ENCODE measurements at regions not wholly inside any gene's neighbourhood (a gene's known extent, or its start where the extent isn't known, plus 50 kb on each side); places are given as distances from the start of the nearest gene placed in this dataset.

DNA sequence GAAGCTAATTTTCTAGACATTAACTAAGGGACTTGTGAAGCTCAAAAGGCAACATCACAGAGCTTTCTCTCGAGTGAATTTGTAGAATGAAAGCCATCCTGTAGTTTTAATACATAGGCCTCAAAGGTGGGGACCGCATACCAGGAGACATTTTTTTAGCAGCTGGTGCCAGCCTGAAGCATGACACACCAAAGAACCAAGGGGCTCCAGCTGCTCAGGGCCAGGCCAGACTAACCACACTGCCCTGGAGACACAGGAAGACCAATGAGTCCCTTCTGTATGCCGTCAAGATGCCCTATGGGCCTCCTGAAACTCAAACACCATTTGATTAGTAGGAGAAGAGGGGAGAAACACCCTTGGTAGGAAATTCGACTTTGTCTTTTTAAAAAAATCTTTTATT lies 113.9 kb upstream of the CACNA1E start:
- no peak for DNase-seq (ENCODE audit: extremely low read depth, low read depth)

DNA sequence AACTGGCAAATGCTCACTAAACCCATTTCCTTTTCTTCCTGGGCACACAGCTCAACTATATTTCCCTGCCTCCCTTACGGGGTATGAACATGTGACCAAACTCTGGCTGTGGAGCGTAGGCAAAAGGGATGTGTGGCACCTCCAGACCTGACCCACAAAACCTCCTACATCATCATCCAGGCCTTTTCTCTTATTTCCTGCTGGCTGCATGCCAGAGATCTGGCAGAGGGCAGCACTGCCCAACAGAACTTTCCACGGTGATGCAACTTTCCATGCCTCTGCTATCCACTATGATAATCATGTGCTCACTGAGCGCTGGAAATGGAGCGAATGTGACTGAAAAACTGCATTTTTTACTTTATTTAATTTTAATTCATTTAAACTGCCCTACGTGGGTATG lies 99.6 kb upstream of the CACNA1E start:
- no peak for DNase-seq (ENCODE audit: extremely low read depth, low read depth)

DNA sequence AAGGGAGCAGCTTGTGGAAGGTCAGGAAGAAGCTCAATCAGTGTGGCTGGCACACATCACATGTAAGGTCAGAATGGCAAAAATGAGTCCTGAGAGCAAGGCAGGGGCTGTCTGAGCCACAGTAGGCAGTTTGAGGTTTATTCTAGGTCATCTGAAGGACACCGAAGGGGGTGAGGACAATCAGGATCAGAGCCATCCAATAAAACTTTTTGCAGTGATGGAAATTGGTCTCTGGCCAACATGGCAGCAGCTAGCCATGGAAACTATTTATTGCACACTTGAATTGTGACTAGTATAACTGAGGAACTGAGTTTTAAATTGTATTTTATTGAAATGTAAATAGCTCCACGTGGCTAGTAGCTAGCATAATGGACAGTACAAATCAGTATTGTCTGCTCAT lies 97.0 kb upstream of the CACNA1E start:
- no peak for DNase-seq (ENCODE audit: extremely low read depth, low read depth)

DNA sequence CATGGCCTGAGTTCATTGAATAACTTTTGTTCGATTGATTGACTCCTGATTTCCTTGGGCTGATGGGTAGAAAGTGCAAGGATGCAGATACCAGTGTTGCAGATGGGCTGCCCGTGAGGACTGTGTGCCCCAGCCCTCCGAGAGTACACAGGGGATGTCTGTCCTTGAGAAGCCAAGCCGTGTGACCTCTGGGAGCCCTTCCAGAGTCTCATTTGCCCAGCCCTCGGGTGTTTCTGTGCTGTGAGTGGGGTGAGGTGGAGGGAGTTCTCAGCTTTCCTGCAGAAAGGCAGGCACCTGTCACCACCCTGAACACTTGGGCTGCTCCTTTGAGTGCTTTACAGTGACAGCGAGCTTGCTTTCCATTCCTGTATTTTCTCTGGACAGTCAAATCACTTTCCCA lies 96.4 kb upstream of the CACNA1E start:
- DNase-seq (ENCODE audit: extremely low read depth, low read depth): no peak

DNA sequence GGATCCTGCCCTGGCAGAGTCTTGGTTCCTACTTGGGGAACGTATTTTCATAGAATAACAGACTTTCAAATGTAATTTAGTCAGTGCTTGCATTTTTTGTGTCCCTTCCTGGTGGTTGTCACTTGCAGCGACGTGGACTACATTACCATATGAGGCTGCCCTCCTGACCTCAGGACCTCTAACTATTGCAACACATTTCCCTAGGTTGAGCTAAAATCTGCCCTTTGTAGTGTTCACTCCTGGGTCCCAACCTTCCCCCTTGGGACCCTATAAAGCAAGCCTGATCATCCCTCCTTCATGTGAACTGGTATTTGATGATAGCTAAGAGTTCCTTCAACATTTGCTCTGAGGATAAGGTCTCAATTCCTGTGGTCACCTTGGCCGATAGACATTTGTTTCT lies 95.6 kb upstream of the CACNA1E start:
- no peak for DNase-seq (ENCODE audit: extremely low read depth, low read depth)

DNA sequence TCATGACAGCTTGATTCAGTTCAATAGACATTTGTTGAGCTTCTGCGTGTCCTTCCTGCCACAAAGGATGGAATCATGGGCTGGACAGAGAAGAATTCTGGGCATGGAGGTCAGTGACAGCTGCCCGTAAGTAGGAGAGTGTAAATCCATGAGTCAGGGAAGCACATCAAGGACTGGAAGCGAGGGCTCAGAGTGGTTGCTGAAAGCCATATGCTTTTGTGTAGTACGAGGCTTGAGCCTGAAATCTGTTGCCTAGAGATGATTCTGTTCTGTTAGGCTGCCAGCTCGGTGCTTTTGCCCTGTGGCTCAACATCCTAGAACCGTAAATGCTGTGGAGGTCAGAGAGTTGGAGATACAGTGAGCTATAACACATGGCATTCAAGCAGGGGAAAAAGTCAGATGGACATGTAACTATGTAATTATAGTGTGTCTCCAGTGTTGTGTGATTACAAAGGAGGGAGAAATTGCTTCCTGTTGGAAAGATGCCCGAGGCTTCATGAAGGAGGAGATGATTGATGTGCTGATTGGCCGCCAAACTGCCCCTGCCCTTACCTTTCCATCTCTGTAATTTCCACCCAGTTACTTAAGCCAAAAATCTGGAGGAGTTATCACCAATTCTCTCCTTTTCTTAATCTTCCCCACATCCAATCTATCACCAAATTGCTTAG lies 92.8 kb upstream of the CACNA1E start:
- no peak for DNase-seq (ENCODE audit: extremely low read depth, low read depth)

DNA sequence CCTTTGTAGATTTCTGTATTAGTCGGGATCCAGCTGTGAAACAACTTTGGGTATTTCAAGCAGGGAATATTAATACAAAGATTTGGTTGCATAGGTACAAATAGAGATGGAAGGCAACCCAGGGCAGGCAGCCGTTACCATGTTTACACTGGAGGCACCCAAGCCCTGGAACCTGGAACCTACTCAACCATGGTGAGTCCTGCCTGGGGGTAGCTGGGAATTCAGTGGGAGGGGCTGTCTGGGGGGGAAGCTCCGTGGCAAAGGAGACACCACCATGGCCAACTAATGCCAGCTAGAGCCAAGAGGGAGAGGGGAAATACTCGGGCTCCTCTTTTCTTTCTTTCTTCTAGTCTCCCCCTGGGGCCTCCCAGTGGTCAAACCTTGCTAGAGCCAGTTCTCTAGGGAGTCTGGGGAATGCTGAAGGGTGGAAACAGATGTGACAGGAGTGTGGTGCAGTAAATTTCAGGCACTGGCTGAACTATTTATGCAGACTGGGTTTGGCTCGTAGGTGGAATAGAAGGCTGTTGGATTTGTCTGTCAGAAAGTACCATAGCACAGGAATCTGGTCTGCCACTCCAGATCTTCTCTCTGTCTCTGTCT lies 91.9 kb upstream of the CACNA1E start:
- no peak for DNase-seq (ENCODE audit: extremely low read depth, low read depth)

DNA sequence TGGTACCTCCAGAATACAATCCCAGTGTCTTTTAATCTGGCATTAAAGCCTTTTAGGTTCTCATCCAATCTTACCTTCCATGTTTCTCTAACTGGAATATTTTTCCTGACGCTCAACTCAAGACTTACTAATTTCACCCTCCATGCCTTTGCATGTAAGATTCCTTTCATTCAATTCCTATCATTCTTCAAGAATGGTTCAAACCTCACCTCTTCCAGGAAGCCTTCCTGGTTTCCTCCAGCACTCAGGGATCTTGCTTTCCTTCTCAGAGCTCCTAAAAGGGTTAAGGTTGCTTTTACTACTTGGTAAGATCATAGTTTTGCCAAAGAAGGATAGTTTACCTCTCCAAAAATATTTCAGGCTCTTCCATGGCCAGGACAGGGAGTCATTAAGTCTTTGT lies 91.2 kb upstream of the CACNA1E start:
- DNase-seq (ENCODE audit: extremely low read depth, low read depth): no peak

DNA sequence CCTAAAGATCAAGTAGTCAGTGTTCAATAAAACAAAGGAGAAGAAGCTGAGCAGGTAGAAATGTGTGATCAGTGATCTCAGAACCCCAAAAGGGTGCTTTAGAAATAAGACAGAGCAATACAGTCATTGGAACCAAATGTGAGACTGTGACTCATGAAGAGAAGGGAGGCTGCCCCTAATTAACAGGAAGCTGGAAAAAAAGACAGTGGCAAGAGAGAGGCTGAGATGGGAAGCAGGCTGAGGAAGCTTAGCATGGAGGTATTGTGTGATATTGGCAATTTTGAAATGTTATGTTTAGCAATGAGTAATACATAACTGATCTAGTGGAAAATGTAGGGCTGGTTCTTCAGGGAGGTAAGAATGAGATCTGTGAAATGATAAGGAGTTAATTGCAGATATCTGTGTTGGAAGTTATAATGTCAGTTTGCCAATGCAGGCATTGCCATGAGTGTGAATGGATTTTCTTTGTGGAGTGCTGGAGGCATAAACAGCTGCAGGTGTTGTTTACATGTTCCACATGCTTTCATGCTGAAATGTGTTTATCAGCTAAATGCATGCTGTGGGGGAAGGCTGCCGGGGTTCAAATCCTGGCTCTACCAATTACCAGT lies 90.6 kb upstream of the CACNA1E start:
- DNase-seq (ENCODE audit: extremely low read depth, low read depth): no peak

DNA sequence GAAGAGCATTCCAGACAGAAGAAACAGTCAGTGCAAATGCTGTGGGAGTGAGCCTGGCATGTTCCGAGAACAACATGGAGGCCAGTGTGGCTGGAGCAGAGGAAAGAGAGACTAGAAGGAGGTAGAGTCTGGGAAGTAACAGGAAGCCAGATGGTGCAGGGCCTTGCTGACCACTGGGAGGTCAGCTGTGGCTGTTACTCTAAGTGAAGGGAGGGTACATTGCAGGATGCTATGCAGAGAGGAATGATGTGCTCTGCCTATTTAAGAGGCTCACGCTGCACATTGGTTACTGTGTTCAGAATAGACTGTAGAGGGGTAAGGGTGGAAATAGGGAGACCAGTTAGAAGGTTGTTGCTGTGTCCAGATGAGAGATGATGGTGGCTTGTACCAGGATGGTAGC lies 88.6 kb upstream of the CACNA1E start:
- no peak for DNase-seq (ENCODE audit: extremely low read depth, low read depth)

DNA sequence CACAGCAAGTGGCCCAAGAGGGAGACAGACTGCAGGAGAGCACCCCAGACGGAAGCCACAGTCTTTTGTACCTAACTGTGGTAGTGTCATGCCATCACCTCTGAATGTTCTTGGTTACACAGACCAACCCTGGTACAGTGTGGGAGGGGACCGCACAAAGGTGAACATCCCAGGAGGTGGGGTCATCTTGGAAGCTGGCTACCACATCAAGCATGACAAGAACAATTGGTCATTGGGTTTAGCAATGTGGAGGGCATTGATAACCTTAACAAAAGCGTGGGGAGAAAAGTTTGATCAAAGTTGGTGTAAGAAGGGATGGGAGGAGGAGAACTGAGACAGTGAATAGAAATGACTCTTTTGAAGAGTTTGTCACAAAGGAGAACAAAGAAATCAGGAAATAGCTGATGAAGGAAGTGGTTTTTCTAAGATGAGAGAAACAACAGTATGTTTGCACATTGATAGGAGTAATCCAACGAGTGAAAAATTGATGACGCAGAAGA lies 87.1 kb upstream of the CACNA1E start:
- no peak for DNase-seq (ENCODE audit: extremely low read depth, low read depth)

DNA sequence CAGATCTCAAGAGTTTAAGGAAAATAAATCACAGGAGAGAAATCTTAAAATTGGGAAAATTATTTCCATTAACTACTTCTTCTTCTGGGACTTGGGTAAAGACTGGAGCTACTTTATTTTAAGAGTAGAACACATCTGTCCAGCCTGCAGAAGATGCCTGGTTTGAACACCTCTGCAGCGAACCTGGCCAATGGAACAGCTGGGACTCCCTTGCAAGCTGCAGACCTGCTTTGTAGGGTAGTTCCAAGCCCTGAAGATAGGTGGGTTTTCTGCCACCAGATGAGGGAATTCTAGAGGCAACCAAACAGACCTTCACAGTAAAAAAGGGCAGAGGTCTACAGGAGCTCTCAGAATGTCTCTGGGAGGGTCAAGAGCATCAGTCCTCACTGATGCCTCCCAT lies 86.5 kb upstream of the CACNA1E start:
- DNase-seq (ENCODE audit: extremely low read depth, low read depth): no peak

DNA sequence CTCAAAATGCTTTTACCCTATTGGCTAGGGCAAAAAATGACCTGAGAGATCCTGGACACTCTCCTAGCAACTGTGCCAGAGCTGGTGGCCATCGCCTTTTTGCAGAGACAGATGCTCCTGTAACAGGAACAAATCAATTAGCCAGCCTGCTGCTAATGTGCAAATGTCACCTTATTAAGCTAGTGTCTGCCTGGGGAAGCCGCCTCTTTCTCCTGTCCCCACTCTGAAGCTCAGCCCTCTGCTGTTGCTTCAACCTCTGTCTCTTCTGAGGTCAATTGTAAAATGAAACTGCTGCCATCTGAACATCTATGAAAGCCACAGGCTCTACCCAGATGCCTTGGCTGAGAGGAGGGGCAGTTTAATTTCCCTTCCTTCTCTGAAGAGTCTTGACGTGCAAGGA lies 85.5 kb upstream of the CACNA1E start:
- no peak for DNase-seq (ENCODE audit: extremely low read depth, low read depth)

DNA sequence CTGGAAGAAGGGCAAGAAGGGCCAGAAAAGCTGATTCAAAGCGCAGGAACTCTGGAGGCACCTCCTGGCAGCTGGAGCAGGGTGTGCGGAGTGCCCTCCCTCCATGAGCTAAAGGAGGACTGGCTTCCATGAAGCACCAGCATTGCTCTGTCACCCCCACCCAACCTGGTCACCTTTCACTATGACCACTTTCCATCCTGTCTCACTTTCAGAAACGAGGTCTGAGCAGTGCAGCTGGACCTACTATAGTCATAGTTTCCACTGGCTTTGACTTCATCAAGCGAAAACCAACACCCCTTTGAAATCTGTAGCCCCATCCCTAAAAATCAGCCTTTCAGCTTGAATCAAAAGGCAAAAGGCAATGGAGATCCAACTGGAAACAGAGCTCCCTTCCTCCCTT lies 84.8 kb upstream of the CACNA1E start:
- no peak for DNase-seq (ENCODE audit: extremely low read depth, low read depth)

DNA sequence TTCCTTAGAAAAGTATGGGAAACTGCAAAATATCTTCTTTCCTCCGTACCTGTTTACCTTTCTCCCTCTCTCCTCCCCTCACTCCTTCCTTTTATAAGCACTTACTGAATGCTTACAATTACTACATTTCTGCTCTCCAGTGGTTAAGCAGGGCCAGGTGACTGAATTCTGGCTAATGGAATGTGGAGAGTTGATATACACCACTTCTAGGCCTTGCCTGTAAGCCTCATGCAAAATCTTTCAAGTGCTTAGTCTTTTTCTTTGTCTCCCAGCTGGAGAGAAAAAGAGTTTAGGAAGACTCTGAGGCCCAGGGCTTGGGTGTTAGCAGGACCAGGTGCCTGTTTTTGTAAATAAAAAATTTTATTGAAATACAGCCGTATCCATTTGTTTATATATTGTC lies 77.7 kb upstream of the CACNA1E start:
- DNase-seq (ENCODE audit: extremely low read depth, low read depth): no peak

DNA sequence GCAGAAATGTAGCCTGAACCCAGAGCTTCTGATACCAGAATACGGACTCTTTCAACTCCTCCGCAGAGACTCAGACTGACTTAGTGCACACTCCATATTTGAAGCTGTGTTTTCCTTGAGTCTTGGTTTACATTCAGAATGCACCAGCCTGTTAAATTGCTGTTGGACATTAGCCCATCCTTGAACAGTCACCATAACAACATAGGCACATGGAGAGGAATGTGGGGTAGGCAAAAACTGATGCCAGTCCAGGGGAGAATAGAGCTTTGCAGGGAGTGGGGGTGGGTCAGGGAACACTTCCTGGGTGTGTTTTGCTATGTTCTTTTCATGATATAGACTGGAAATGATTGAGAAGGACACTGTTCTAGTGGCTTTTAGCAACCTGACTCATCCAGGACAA lies 76.3 kb upstream of the CACNA1E start:
- no peak for DNase-seq (ENCODE audit: extremely low read depth, low read depth)

DNA sequence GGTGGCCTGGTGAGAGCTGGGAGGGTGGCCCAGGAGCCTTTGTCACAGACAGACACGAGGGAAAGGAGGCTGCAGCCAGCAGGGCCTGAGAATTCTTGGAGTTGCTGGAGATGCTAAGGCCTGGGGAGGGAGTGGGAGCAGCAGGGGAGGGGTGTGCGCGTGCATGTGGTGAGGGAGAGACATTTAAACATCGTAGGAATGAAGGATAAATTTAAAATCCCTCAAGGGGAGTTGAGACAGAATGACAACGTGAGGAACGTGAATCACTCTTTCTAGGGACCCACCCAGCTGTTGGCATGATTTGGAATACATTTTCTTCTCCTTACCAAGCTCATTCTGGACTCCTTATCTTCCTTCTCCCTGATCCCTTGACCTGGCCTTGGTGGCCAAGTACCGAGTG lies 73.3 kb upstream of the CACNA1E start:
- DNase-seq (ENCODE audit: extremely low read depth, low read depth): no peak

DNA sequence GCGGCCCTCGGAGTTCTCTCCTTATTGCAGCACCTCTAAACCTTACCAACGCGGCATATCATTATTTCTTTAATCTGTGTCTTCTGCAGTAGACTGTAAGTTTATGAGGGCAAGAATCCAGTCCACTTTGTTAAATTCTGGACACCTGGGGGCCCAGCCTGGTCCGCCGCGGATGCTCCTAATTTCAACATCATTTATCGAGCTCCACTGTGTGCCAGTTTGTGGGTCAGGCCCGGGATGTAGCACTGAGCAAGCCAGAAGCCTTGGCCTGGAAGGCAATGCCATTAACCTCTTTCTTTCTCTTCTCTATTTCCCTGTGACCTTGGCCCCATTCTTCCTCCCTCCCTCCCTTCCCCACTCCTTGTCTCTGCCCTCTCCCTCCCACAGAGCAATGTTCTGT lies 70.6 kb upstream of the CACNA1E start:
- DNase-seq (ENCODE audit: extremely low read depth, low read depth): no peak

DNA sequence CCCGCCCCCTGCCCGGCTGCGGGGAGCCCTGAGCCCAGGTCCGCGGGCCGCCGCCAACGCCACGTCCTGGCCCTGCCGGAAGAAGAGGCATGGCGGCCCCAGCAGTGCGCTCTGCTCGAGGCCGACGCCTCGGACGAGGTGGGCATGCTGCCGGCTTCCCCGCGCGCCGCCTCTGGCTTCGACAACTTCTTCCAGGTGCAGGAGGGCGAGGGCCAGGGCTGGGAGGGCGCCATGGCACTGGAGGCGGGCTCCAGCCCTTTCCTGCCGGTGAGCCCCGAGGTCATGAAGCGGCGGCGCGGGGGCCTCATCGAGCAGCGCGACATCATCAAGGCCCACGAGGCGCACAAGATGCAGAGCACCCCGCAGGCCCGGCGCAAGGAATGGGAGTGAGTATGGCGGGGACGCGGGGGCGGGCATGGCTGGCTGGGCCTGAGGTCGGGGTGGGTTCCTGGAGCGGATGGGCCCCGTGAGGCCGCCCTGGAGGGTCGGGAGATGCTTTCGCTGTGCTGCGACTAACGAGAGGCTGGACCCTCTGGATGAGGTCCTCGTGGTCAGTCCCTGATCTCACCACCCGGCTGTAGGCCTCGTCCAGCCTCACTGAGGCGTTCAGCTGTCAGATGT lies 70.0 kb upstream of the CACNA1E start:
- DNase-seq (ENCODE audit: extremely low read depth, low read depth): no peak

DNA sequence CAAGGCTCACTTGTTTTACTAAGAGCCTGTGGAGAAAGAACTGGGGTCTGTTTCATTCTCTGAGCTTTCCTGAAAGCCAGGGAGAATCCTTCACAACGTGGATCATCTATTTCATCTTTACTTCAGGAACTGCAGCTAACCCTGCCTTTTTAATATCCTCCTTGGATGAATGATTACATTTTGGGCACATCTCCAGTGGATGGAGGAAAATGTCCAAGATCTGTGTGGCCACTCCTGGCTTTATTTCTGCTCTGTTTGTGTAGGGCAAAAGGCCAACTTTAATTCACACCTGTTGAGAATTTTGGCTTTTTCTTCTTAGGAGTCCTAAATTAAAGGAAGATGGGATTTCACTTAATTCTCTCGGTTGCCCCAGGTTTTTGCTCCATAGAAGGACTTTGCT lies 69.5 kb upstream of the CACNA1E start:
- no peak for DNase-seq (ENCODE audit: extremely low read depth, low read depth)

DNA sequence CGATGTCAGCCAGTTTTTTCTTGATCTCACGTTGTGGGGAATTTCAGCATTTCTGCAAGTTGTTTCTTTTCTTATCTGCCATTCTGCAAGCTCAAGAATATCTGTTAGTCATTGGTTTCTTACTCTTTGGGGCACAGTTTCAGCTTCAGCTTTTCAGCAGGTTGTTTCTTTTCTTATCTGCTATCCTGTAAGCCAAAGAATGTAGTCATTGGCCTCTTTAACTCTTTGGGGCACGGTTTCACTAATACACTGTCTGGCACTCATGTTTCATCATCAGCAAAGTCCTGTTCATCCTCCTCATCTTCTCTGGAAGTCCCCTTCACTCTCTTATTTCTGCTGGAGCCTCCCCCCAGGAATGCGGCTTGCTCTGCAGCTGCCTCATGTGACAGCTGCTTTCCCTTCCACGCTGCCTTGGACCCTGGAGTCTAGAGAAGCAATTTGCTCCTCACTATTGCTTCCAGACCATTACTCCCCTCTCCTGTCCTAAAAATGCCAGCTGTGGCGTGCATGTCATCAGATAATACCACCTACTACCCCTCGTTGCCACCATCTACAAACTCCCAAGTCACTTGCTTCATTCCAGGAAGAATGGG lies 67.0 kb upstream of the CACNA1E start:
- no peak for DNase-seq (ENCODE audit: extremely low read depth, low read depth)

DNA sequence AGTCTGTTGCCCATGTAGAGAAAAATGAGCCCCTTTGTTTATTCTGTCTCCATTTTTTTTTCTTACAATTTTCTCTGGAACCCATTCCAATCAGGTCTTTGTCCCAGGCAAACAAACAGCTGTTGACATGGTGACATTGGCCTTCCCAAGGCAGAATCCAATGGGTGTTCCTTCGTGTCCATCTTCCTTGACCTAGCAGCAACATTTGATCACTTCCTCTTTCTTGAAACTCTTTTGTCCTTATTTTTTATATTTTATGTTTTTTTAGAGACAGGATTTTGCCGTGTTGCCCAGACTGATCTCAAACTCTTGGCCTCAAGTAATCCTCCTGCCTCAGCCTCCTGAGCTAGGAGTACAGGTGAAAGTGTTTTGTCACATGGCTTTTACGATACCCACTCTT lies 65.4 kb upstream of the CACNA1E start:
- no peak for DNase-seq (ENCODE audit: extremely low read depth, low read depth)

All from NCI-H460 (cell line).